ENCODE measurements at regions not wholly inside any gene's neighbourhood (a gene's known extent, or its start where the extent isn't known, plus 50 kb on each side); places are given as distances from the start of the nearest gene placed in this dataset.

DNA sequence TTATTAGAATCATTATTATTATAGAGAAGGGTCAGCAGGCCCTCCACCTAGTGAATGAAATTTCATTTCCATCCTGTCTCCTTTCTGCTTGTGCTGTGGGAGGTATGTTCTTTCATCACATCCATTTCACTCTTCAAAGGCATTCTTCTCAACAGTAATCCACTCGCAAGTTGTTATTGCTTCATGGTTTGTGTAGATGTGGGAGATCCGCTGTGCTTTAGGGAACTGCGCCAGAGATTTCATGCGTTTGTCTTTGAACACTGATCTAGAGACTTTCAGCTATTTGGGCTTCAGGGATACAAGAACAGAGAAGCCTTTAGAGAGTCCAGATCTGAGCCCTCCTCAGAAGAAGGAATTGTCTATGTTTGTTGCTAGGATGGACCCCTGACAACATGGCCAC is 53.5 kb upstream of the PUDP start:
- DNase-seq (ENCODE audit: low spot score in 2 of 2): no peak
- TF ChIP-seq CTCF (IDR thresholded peaks at IDR 0.05): no peak
- no peak for TF ChIP-seq POLR2A (IDR thresholded peaks at IDR 0.05)
- no peak overlapping the region for H3K4me3 ChIP-seq (ENCODE audit: low read depth, poor library complexity, severe bottlenecking)
- WGBS, 2 donors: 76 to 94% methylated on average over 3 to 4 of the region's 4 CpGs
- intact Hi-C loops (cut with DNase I; ENCODE audit: low total_unique reads): no loop called here

DNA sequence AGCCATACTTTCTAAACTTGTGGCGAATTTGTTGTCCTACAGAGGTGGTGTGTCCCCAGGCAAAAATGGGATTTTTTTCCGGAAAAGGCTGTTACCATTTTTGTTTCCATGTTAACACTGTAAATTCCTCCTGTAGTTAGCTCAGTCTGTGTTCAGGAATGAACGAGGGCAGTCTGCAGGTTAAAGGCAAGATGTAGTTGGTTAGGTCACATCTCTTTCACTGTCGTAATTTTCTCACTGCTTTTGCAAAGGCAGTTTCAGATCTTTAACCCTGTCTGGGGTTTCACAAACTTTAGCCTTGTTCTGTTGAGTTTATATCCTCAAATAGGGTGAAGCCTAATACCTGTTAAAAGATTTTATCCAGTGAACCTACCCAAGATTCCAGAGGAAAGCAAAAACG is 50.5 kb upstream of the PUDP start:
- intact Hi-C loops (cut with DNase I; ENCODE audit: low total_unique reads): no loop called here
- TF ChIP-seq CTCF (IDR thresholded peaks at IDR 0.05): no peak
- 55 to 63% methylated on average over 5 of the region's 5 CpGs for WGBS, 2 donors
- no peak overlapping the region for H3K4me3 ChIP-seq (ENCODE audit: low read depth, poor library complexity, severe bottlenecking)
- no peak for DNase-seq (ENCODE audit: low spot score in 2 of 2)
